Upper lobe of right lung (tissue), 1 donor: ENCODE measurements at regions not wholly inside any gene's neighbourhood (a gene's known extent, or its start where the extent isn't known, plus 50 kb on each side); places are given as distances from the start of the nearest gene placed in this dataset.

Experiments used
- ATAC-seq: fragments of 200-7000 bp; cut with Tn5 transposase; one replicate; pipeline ENCODE4 v1.9.1; 2020; ENCODE audit warnings: mild to moderate bottlenecking, moderate library complexity
- DNase-seq: peaks from one replicate; pipeline ENCODE4 v3.0.0-alpha.2; 2020
- H3K27ac ChIP-seq: fragments of 200-600 bp; one replicate; pipeline ENCODE4 v1.8.0; 2022
- H3K27me3 ChIP-seq: fragments of 200-600 bp; one replicate; pipeline ENCODE4 v1.8.0; 2022; ENCODE audit warnings: mild to moderate bottlenecking
- H3K36me3 ChIP-seq: fragments of 200-600 bp; one replicate; pipeline ENCODE4 v1.8.0; 2022
- H3K4me1 ChIP-seq: fragments of 200-600 bp; one replicate; pipeline ENCODE4 v1.8.0; 2022
- H3K4me3 ChIP-seq: fragments of 200-600 bp; one replicate; pipeline ENCODE4 v1.8.0; 2022; ENCODE audit warnings: mild to moderate bottlenecking
- H3K9me3 ChIP-seq: fragments of 200-600 bp; one replicate; pipeline ENCODE4 v1.8.0; 2022
- CTCF ChIP-seq: fragments of 200-600 bp; IDR thresholded peaks from one replicate; pipeline ENCODE4 v1.8.0; 2022; ENCODE audit warnings: antibody characterized with exemption
- intact Hi-C: fragments of 100-400 bp; cut with DNase I; formaldehyde crosslinking; loops from one replicate; pipeline ENCODE4 v1.11.0; 2022
- donor health status: DM: no; HTN: yes; CAD: no; lungs with severe emphysema.

- Histone ChIP-seq H3K4me3 (no peak overlapping the region), H3K27ac (no peak overlapping the region), H3K36me3 (no peaks in the 10 kb centered on the region), H3K9me3 (no peaks in the 10 kb centered on the region), H3K4me1 (peaks cover 6% of the 10 kb centered on the region), H3K27me3 (no peaks in the 10 kb centered on the region)
- no peak for DNase-seq
- intact Hi-C loops: no loop called here
- peak; percentile 98 for ATAC-seq
- TF ChIP-seq CTCF: peak; percentile 74
Measured at GRCh38 chr11:103682318-103683184, 353.9 kb upstream of the DDI1 start.

GRCh38 chr11:103683576-103683975, 352.9 kb upstream of the DDI1 start:
- H3K4me1 ChIP-seq: peaks cover 6% of the 10 kb centered on the region
- ATAC-seq (no peak), DNase-seq (no peak)
- H3K4me3 ChIP-seq: no peak overlapping the region
- no peak for TF ChIP-seq CTCF
- H3K27me3 ChIP-seq: no peaks in the 10 kb centered on the region
- intact Hi-C loops: no loop called here
- H3K27ac ChIP-seq: no peak overlapping the region
- H3K36me3 ChIP-seq: no peaks in the 10 kb centered on the region
- H3K9me3 ChIP-seq: no peaks in the 10 kb centered on the region

GRCh38 chr11:103688924-103689323, 347.5 kb upstream of the DDI1 start:
- Histone ChIP-seq H3K9me3 (no peaks in the 10 kb centered on the region), H3K27ac (no peak overlapping the region), H3K36me3 (no peaks in the 10 kb centered on the region), H3K4me1 (no peaks in the 10 kb centered on the region), H3K27me3 (no peaks in the 10 kb centered on the region), H3K4me3 (no peak overlapping the region)
- TF ChIP-seq CTCF: no peak
- intact Hi-C loops: no loop called here
- DNase-seq (no peak), ATAC-seq (no peak)

GRCh38 chr11:103690356-103690755, 346.1 kb upstream of the DDI1 start:
- Histone ChIP-seq H3K4me3 (no peak overlapping the region), H3K36me3 (no peaks in the 10 kb centered on the region), H3K4me1 (no peaks in the 10 kb centered on the region), H3K9me3 (no peaks in the 10 kb centered on the region), H3K27me3 (no peaks in the 10 kb centered on the region), H3K27ac (no peak overlapping the region)
- DNase-seq (no peak), ATAC-seq (no peak)
- TF ChIP-seq CTCF: no peak
- intact Hi-C loops: no loop called here

- intact Hi-C loops: no loop called here
- no peak for TF ChIP-seq CTCF
- no peaks in the 10 kb centered on the region for H3K36me3 ChIP-seq
- H3K27me3 ChIP-seq: no peaks in the 10 kb centered on the region
- peaks cover 4% of the 10 kb centered on the region for H3K4me1 ChIP-seq
- no peak overlapping the region for H3K4me3 ChIP-seq
- ATAC-seq: no peak
- no peak overlapping the region for H3K27ac ChIP-seq
- no peaks in the 10 kb centered on the region for H3K9me3 ChIP-seq
- no peak for DNase-seq
Measured at GRCh38 chr11:103696123-103696522, 340.3 kb upstream of the DDI1 start.
